Breast epithelium (tissue), 3 donors: ENCODE measurements at regions not wholly inside any gene's neighbourhood (a gene's known extent, or its start where the extent isn't known, plus 50 kb on each side); places are given as distances from the start of the nearest gene placed in this dataset.
"Not testable (repeated sequence)": the region's sequence is repeated elsewhere in the genome, so short reads cannot be mapped to it uniquely, and the experiment has no call there.

Source experiments
- CTCF ChIP-seq, 3 donors: fragments of 450-650 bp; IDR thresholded peaks; one replicate each; pipeline ENCODE4 v1.5.1; 2016 to 2017; ENCODE audit warnings: antibody characterized with exemption in 3 of 3, mild to moderate bottlenecking in 3 of 3, moderate library complexity in 3 of 3
- POLR2AphosphoS5 ChIP-seq, 3 donors: sonication (generic); formaldehyde crosslinking; IDR thresholded peaks; one replicate each; pipeline ENCODE4 v1.6.1; 2017; ENCODE audit warnings: antibody characterized with exemption in 3 of 3

GRCh38 chr19:14275823-14276222 is 69.9 kb upstream of the ADGRL1 start:
- TF ChIP-seq CTCF, POLR2AphosphoS5 (IDR thresholded peaks at IDR 0.05): not testable (repeated sequence)
